ENCODE measurements at regions not wholly inside any gene's neighbourhood (a gene's known extent, or its start where the extent isn't known, plus 50 kb on each side); places are given as distances from the start of the nearest gene placed in this dataset.

DNA sequence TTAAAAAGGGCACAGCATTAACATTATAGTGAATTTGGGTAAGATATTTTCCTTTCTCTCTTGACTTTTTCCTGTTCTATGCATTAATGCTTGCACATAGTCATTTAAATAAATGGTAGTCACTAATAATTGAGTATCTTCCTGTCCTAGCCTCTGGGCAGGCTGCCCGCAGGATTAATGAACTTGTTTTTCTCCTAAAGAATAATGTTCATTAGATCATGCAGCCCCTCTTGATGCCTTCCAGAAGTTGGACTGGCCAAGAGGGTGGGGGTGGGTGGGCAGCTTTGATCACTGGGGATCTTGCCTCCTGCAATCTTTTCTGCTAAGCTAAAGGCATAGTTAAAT is 514.5 kb upstream of the CDH2 start:
- no peak for TF ChIP-seq EZH2phosphoT487 (IDR thresholded peaks at IDR 0.05; ENCODE audit: low read depth, severe bottlenecking, unreplicated experiment)
- TF ChIP-seq, protein P1, sequence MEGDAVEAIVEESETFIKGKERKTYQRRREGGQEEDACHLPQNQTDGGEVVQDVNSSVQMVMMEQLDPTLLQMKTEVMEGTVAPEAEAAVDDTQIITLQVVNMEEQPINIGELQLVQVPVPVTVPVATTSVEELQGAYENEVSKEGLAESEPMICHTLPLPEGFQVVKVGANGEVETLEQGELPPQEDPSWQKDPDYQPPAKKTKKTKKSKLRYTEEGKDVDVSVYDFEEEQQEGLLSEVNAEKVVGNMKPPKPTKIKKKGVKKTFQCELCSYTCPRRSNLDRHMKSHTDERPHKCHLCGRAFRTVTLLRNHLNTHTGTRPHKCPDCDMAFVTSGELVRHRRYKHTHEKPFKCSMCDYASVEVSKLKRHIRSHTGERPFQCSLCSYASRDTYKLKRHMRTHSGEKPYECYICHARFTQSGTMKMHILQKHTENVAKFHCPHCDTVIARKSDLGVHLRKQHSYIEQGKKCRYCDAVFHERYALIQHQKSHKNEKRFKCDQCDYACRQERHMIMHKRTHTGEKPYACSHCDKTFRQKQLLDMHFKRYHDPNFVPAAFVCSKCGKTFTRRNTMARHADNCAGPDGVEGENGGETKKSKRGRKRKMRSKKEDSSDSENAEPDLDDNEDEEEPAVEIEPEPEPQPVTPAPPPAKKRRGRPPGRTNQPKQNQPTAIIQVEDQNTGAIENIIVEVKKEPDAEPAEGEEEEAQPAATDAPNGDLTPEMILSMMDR (IDR thresholded peaks at IDR 0.05; ENCODE audit: poor library complexity): no peak
- no peak for TF ChIP-seq EZH2 (IDR thresholded peaks at IDR 0.05; ENCODE audit: borderline replicate concordance)

All from hepatocyte (in vitro differentiated cells).